Psoas muscle (tissue), 7 donors: ENCODE measurements at regions not wholly inside any gene's neighbourhood (a gene's known extent, or its start where the extent isn't known, plus 50 kb on each side); places are given as distances from the start of the nearest gene placed in this dataset.
A peak's percentile ranks its signal among the peaks of the same experiment; 100 is the strongest.

Experiments used
- ATAC-seq, 4 donors: fragments of 200-7000 bp; cut with Tn5 transposase; one replicate each; pipeline ENCODE4 v1.9.1; 2020; ENCODE audit warnings: moderate library complexity in 3 of 4, mild to moderate bottlenecking in 2 of 4
- DNase-seq, 2 donors: peaks; one replicate each; pipeline ENCODE4 v3.0.0-alpha.2; 2020
- H3K27ac ChIP-seq: fragments of 200-600 bp; one replicate; pipeline ENCODE4 v1.8.0; 2022
- H3K27me3 ChIP-seq, 3 donors: fragments of 200-600 bp in 1 of 3; one replicate each; pipeline versions ENCODE4 v1.6.1 to v1.8.0; 2013 to 2022; ENCODE audit warnings: low read length in 2 of 3, mild to moderate bottlenecking in 2 of 3, moderate library complexity in 1 of 3; ENCODE audit not compliant: insufficient read depth in 3 of 3
- H3K36me3 ChIP-seq, 2 donors: fragments of 200-600 bp in 1 of 2; one replicate each; pipeline versions ENCODE4 v1.6.1 to v1.8.0; 2013 to 2022; ENCODE audit warnings: low read depth in 1 of 2, mild to moderate bottlenecking in 1 of 2, moderate library complexity in 1 of 2; ENCODE audit not compliant: insufficient read depth in 1 of 2
- H3K4me1 ChIP-seq: fragments of 200-600 bp; one replicate; pipeline ENCODE4 v1.8.0; 2022
- H3K4me3 ChIP-seq: fragments of 200-600 bp; one replicate; pipeline ENCODE4 v1.8.0; 2022; ENCODE audit warnings: mild to moderate bottlenecking
- H3K9me3 ChIP-seq: fragments of 200-600 bp; one replicate; pipeline ENCODE4 v1.8.0; 2022
- WGBS, 3 donors: extraction: QIAGEN DNeasy Blood & Tissue Kit; methylation state at CpG; one replicate each; pipeline versions ENCODE4 v1.1.6 to v1.1.7; 2013; 5-methylcytosine and 5-hydroxymethylcytosine counted together
- intact Hi-C, 2 donors: fragments of 100-400 bp; cut with DNase I; formaldehyde crosslinking; loops; one replicate each; pipeline versions ENCODE4 v1.11.0 to v1.14.2; 2022
- TF ChIP-seq, protein P1 (sequence below): fragments of 200-600 bp; IDR thresholded peaks from one replicate; pipeline ENCODE4 v1.8.0; 2022; ENCODE audit warnings: antibody characterized with exemption
- donor health status: healthy with polysubstance abuse.
- donor health status: DM: no; HTN: no; CAD: no; lungs with moderate emphysema.
- donor health status: Bipolar disorder and iron deficiency.
- donor health status: healthy.
- donor health status: DM: yes; HTN: yes; CAD: no.
- donor health status: DM: no; HTN: no; CAD: no.
- donor health status: DM: yes; HTN: yes; CAD: no.

DNA sequence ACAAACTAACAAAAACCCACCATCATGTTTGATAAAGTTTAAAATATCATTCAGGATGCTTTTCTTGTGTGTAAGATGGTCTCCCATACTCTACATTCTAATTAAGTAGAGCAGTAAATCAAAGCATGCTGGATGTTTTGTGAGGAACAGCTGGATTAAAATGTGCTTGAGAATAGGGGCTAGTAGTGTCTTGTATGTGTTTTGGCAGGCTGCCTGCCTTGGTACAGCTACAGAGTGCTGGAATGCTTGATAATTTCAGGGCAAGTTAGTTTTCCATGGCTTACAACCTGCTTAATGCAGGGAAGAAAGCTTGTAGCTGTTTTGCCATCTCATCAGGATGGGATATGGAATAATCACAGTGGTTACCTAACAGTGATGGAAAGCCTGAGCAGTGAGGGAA, 636.6 kb upstream of the MMS22L start:
- Histone ChIP-seq H3K27ac (no peak overlapping the region), H3K4me1 (no peaks in the 10 kb centered on the region), H3K27me3 (no peaks in the 10 kb centered on the region), H3K9me3 (no peaks in the 10 kb centered on the region), H3K4me3 (no peak overlapping the region), H3K36me3 (no peaks in the 10 kb centered on the region)
- ATAC-seq: no peak
- DNase-seq: no peak
- intact Hi-C loops: no loop called here
- TF ChIP-seq, protein P1, sequence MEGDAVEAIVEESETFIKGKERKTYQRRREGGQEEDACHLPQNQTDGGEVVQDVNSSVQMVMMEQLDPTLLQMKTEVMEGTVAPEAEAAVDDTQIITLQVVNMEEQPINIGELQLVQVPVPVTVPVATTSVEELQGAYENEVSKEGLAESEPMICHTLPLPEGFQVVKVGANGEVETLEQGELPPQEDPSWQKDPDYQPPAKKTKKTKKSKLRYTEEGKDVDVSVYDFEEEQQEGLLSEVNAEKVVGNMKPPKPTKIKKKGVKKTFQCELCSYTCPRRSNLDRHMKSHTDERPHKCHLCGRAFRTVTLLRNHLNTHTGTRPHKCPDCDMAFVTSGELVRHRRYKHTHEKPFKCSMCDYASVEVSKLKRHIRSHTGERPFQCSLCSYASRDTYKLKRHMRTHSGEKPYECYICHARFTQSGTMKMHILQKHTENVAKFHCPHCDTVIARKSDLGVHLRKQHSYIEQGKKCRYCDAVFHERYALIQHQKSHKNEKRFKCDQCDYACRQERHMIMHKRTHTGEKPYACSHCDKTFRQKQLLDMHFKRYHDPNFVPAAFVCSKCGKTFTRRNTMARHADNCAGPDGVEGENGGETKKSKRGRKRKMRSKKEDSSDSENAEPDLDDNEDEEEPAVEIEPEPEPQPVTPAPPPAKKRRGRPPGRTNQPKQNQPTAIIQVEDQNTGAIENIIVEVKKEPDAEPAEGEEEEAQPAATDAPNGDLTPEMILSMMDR: no peak

DNA sequence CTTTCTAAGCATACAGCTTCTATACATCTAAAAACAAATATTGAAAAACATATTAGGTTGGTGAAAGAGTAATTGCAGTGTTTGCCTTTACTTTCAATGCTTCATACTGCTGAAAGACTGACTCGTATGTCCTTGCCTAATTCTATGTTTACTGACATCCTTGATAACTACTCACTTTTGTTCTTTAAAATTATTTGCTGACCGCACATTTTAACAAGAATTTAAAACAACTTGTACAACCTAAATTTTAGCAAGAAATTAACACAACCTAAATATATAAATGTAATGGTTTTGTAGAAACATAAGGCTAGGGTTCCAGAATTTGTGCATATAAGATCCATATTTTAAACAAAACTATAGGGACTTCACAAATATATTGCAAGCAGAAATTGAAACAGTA, 640.2 kb upstream of the MMS22L start:
- Histone ChIP-seq H3K36me3 (no peaks in the 10 kb centered on the region), H3K9me3 (no peaks in the 10 kb centered on the region), H3K4me1 (no peaks in the 10 kb centered on the region), H3K27ac (no peak overlapping the region), H3K27me3 (no peaks in the 10 kb centered on the region), H3K4me3 (no peak overlapping the region)
- intact Hi-C loops: no loop called here
- 77 to 84% (median 80%) methylated on average over 2 of the region's 2 CpGs for WGBS, 3 donors
- DNase-seq (no peak), ATAC-seq (no peak)
- TF ChIP-seq, protein P1: no peak

DNA sequence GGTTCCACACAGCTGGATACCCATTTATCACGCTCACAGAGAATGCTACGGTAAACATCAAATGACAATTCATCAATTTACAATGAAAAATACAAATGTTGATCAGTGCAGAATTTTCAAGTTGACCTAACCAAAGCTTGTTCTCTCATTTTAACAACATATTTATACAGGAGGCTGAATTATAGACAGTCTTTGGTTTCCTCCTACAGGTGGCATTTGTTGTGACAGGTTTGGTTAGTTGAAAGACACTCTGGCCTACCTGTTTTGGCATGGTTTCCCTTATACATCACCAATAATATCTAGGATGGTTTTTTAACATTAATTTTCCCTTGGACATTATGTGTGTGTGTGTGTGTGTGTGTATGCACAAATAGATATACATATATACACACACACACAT, 642.5 kb upstream of the MMS22L start:
- ATAC-seq (no peak), DNase-seq (no peak)
- intact Hi-C loops: no loop called here
- Histone ChIP-seq H3K36me3 (no peaks in the 10 kb centered on the region), H3K4me3 (no peak overlapping the region), H3K27ac (no peak overlapping the region), H3K4me1 (no peaks in the 10 kb centered on the region), H3K9me3 (no peaks in the 10 kb centered on the region), H3K27me3 (no peaks in the 10 kb centered on the region)
- WGBS, 3 donors: 81 to 88% (median 82%) methylated on average over 2 of the region's 2 CpGs
- TF ChIP-seq, protein P1: no peak

DNA sequence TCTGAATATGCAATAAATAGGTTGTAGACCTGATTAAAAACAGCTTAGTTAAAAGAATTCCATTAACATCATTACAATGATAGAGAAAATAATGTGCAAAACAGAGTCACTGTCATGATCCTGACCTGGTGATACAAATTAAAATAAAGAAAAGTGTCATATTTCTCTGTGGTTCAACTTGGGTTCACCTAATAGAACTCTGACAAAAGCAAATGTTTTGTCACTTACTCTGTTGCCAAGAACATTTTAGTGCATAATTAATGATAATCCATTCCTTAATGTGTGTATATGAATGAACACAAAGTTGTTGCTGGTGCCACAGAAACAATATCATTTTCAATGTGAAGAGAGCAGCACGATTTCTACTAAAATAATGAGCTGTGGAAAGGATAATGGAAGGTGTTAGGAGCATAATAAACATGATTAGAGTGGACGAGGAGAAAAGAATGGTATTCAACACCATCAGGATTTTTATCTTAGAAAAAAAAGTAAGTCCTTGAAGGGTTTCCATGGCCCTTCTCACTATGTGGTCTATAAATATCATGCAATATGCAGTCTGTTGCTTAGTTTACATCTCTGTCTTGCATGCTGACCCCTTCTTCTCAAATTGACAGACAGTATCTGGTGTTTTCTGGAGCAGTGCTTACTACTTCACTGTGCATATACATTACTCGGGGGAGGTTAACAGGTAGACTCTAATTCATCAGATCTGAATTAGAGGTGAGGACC, 656.6 kb upstream of the MMS22L start:
- no peak overlapping the region for H3K4me3 ChIP-seq
- H3K4me1 ChIP-seq: no peaks in the 10 kb centered on the region
- ATAC-seq (no peak), DNase-seq (no peak)
- no peaks in the 10 kb centered on the region for H3K27me3 ChIP-seq
- WGBS, 3 donors: 58 to 68% (median 64%) methylated on average over 3 of the region's 3 CpGs
- H3K9me3 ChIP-seq: no peaks in the 10 kb centered on the region
- intact Hi-C loops: no loop called here
- H3K27ac ChIP-seq: no peak overlapping the region
- no peaks in the 10 kb centered on the region for H3K36me3 ChIP-seq
- TF ChIP-seq, protein P1: no peak

DNA sequence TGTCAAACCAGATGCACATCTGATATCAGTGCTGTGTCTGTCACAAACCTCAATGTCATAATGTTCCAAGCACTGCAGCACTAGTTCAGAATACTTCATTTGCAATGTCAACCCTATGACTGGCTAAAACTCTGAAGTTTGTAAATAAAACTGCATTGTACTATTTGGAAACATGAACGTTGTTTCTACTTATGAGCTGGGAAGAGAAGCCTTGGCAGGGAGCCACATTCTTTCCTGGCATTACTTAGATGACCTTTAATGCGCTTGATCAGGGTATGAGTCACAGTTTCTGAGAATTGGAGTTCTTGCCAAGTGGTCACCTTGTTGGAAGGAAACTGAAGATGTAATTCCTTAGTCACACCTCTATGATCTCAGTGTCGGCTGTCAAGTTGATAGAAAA, 664.8 kb upstream of the MMS22L start:
- Histone ChIP-seq H3K27me3 (no peaks in the 10 kb centered on the region), H3K9me3 (no peaks in the 10 kb centered on the region), H3K4me3 (no peak overlapping the region), H3K36me3 (no peaks in the 10 kb centered on the region), H3K4me1 (peaks cover 7% of the 10 kb centered on the region), H3K27ac (no peak overlapping the region)
- TF ChIP-seq, protein P1: no peak
- ATAC-seq (peak; percentile 59 to 91 (median 68)), DNase-seq (no peak)
- 17 to 33% (median 24%) methylated on average over 3 of the region's 3 CpGs for WGBS, 3 donors
- intact Hi-C loops: no loop called here
